Activated CD4-positive, alpha-beta T cell treated with anti-CD3 and anti-CD28 coated beads for 24 hours (primary cell): ENCODE measurements at regions not wholly inside any gene's neighbourhood (a gene's known extent, or its start where the extent isn't known, plus 50 kb on each side); places are given as distances from the start of the nearest gene placed in this dataset.

Source experiments
- DNase-seq, 2 donors: peaks; one replicate each; pipeline ENCODE4 v3.0.0-alpha.2; 2020; ENCODE audit warnings: low read depth in 2 of 2

- DNase-seq: no peak
These were observed 73.9 kb downstream of the CASP3 start for GRCh38 chr4:184575306-184575705.

- DNase-seq: peak in 1 of 2 donors; percentile 5
These were observed 74.4 kb downstream of the CASP3 start for GRCh38 chr4:184574861-184575260.

GRCh38 chr4:184573701-184574100, 75.5 kb downstream of the CASP3 start:
- DNase-seq: no peak

GRCh38 chr4:184568770-184569169, 80.5 kb downstream of the CASP3 start:
- DNase-seq: no peak

GRCh38 chr4:184563621-184564020, 85.6 kb downstream of the CASP3 start:
- no peak for DNase-seq

- DNase-seq: no peak
These were observed 84.6 kb upstream of the IRF2 start for GRCh38 chr4:184558996-184559395.

- DNase-seq: no peak
These were observed 79.5 kb upstream of the IRF2 start for GRCh38 chr4:184553891-184554290.

GRCh38 chr4:184550476-184550875, 76.1 kb upstream of the IRF2 start:
- DNase-seq: no peak

- no peak for DNase-seq
These were observed 74.4 kb upstream of the IRF2 start for GRCh38 chr4:184548648-184549341.

- no peak for DNase-seq
These were observed 73.9 kb upstream of the IRF2 start for GRCh38 chr4:184548316-184548647.

- DNase-seq: no peak
These were observed 70.5 kb upstream of the IRF2 start for GRCh38 chr4:184544788-184545409.

GRCh38 chr4:184541907-184542306, 67.6 kb upstream of the IRF2 start:
- DNase-seq: no peak

- no peak for DNase-seq
These were observed 66.0 kb upstream of the IRF2 start for GRCh38 chr4:184540307-184540706.

- DNase-seq: peak; percentile 20 to 30
These were observed 63.8 kb upstream of the IRF2 start for GRCh38 chr4:184538023-184538599.

- peak; percentile 86 to 90 for DNase-seq
These were observed 63.1 kb upstream of the IRF2 start for GRCh38 chr4:184537269-184538022.

- DNase-seq: no peak
These were observed 62.5 kb upstream of the IRF2 start for GRCh38 chr4:184536881-184537248.

- no peak for DNase-seq
These were observed 61.9 kb upstream of the IRF2 start for GRCh38 chr4:184536065-184536880.

GRCh38 chr4:184534511-184535391, 60.4 kb upstream of the IRF2 start:
- no peak for DNase-seq

GRCh38 chr4:184533908-184534307, 59.6 kb upstream of the IRF2 start:
- DNase-seq: no peak

GRCh38 chr4:184531008-184531407, 56.7 kb upstream of the IRF2 start:
- DNase-seq: no peak

GRCh38 chr4:184529283-184529682, 54.9 kb upstream of the IRF2 start:
- no peak for DNase-seq
